Endodermal cell (in vitro differentiated cells): ENCODE measurements at regions not wholly inside any gene's neighbourhood (a gene's known extent, or its start where the extent isn't known, plus 50 kb on each side); places are given as distances from the start of the nearest gene placed in this dataset.
"Not testable (repeated sequence)": the region's sequence is repeated elsewhere in the genome, so short reads cannot be mapped to it uniquely, and the experiment has no call there.

Source experiments
- DNase-seq: peaks from one replicate; pipeline ENCODE4 v3.0.0-alpha.2; 2017
- H3K27ac ChIP-seq: 2 replicates; pipeline ENCODE4 v1.5.1; 2013; ENCODE audit warnings: mild to moderate bottlenecking, low read depth, low read length, moderate library complexity
- H3K27me3 ChIP-seq: 2 replicates; pipeline ENCODE4 v1.6.1; 2013; ENCODE audit warnings: mild to moderate bottlenecking, low read length, moderate library complexity; ENCODE audit not compliant: insufficient read depth, control insufficient read depth, poor library complexity, severe bottlenecking
- H3K36me3 ChIP-seq: 2 replicates; pipeline ENCODE4 v1.7.0; 2013; ENCODE audit warnings: mild to moderate bottlenecking, low read length, moderate library complexity; ENCODE audit not compliant: control insufficient read depth, insufficient read depth
- H3K4me1 ChIP-seq: one replicate; pipeline ENCODE4 v1.7.0; 2013; ENCODE audit warnings: low read length; ENCODE audit not compliant: control insufficient read depth, insufficient read depth
- H3K4me3 ChIP-seq: 2 replicates; pipeline ENCODE4 v1.5.1; 2013; ENCODE audit warnings: mild to moderate bottlenecking, low read length, moderate library complexity
- H3K9ac ChIP-seq: 2 replicates; pipeline ENCODE4 v1.6.1; 2013; ENCODE audit warnings: mild to moderate bottlenecking, low read length, moderate library complexity; ENCODE audit not compliant: poor library complexity, severe bottlenecking; ENCODE audit errors: extremely low read depth
- H3K9me3 ChIP-seq: 2 replicates; pipeline ENCODE4 v1.6.1; 2013; ENCODE audit warnings: mild to moderate bottlenecking, low read length, moderate library complexity; ENCODE audit not compliant: control insufficient read depth
- H3K27ac Mint-ChIP-seq: 2 replicates; pipeline ENCODE4 v1.8.0; 2020; ENCODE audit warnings: mixed read lengths
- H3K27me3 Mint-ChIP-seq: 2 replicates; pipeline ENCODE4 v1.8.0; 2021; ENCODE audit warnings: mild to moderate bottlenecking, mixed read lengths; ENCODE audit not compliant: insufficient read depth
- H3K36me3 Mint-ChIP-seq: 2 replicates; pipeline ENCODE4 v1.8.0; 2020; ENCODE audit warnings: low read depth, mixed read lengths
- H3K4me1 Mint-ChIP-seq: 2 replicates; pipeline ENCODE4 v1.8.0; 2020; ENCODE audit warnings: mixed read lengths
- H3K4me3 Mint-ChIP-seq: 2 replicates; pipeline ENCODE4 v1.8.0; 2020; ENCODE audit warnings: mild to moderate bottlenecking, moderate library complexity, mixed read lengths
- H3K9me3 Mint-ChIP-seq: 2 replicates; pipeline ENCODE4 v1.8.0; 2020; ENCODE audit warnings: mild to moderate bottlenecking, mixed read lengths
- WGBS, 2 experiments: methylation state at CpG; one replicate each; pipeline versions ENCODE4 v1.1.5 to v1.1.7; 2013; ENCODE audit warnings: missing lambda C conversion rate in 2 of 2, mixed read lengths in 1 of 2; ENCODE audit not compliant: insufficient coverage in 1 of 2, insufficient read length in 1 of 2; 5-methylcytosine and 5-hydroxymethylcytosine counted together
- TF ChIP-seq, protein P1 (sequence below): fragments of 200-600 bp; sonication (generic); conservative IDR thresholded peaks from 2 replicates; pipeline ENCODE4 v1.5.0; 2021; ENCODE audit warnings: antibody characterized with exemption, mild to moderate bottlenecking

DNA sequence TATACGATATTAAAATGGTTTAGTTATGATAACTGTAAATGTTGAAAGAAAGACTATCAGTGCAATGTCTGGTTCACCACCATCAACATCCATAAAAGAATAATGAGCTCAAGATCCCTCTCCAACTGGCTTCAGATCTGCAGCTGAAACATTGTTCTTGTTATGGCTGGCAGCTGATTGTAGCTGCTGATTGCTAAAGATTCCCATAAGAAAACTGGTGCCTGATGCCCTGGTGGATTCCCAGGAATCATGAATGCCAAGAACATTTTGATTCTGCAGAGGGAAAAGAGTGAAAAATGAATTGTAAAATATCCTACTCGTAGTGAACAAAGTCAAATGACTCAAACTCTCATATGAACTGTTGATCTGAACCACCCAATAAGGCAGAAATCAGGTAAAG, 1160.2 kb downstream of the EPHA7 start:
- Histone ChIP-seq H3K9me3 (no peaks in the 10 kb centered on the region), H3K4me3 (no peak overlapping the region), H3K9ac (no peak overlapping the region), H3K4me1 (no peaks in the 10 kb centered on the region), H3K36me3 (no peaks in the 10 kb centered on the region), H3K27me3 (no peaks in the 10 kb centered on the region), H3K27ac (no peak overlapping the region)
- Mint-ChIP-seq H3K36me3 (no peaks in the 10 kb centered on the region), H3K4me1 (no peaks in the 10 kb centered on the region), H3K27me3 (no peaks in the 10 kb centered on the region), H3K9me3 (no peaks in the 10 kb centered on the region), H3K27ac (no peak overlapping the region), H3K4me3 (no peak overlapping the region)
- TF ChIP-seq, protein P1, sequence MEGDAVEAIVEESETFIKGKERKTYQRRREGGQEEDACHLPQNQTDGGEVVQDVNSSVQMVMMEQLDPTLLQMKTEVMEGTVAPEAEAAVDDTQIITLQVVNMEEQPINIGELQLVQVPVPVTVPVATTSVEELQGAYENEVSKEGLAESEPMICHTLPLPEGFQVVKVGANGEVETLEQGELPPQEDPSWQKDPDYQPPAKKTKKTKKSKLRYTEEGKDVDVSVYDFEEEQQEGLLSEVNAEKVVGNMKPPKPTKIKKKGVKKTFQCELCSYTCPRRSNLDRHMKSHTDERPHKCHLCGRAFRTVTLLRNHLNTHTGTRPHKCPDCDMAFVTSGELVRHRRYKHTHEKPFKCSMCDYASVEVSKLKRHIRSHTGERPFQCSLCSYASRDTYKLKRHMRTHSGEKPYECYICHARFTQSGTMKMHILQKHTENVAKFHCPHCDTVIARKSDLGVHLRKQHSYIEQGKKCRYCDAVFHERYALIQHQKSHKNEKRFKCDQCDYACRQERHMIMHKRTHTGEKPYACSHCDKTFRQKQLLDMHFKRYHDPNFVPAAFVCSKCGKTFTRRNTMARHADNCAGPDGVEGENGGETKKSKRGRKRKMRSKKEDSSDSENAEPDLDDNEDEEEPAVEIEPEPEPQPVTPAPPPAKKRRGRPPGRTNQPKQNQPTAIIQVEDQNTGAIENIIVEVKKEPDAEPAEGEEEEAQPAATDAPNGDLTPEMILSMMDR: no peak
- no peak for DNase-seq
- 88% methylated on average over 1 of the region's 2 CpGs; no CpG with 5 or more reads in 1 of the 2 experiments for WGBS, 2 experiments

DNA sequence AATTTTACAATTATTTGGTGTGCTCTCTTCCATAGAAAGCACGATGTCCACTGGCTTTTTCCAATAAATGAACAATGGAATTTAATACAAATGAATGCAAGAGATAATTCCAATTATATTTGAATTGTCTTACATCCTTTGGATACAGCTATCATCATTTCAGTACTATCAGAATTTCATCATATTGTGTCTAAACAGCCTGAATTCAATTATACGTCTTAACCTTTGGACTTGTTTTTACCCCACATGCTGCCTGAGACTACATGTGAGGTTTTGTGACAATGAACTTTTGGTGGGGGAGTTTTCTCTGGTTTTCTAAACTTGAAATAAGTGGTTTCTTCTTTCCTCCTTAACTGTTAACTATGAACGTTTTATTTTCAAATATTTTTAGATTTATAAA, 1176.0 kb downstream of the EPHA7 start:
- DNase-seq: no peak
- H3K4me1 Mint-ChIP-seq: no peaks in the 10 kb centered on the region
- Histone ChIP-seq H3K27me3 (no peaks in the 10 kb centered on the region), H3K36me3 (no peaks in the 10 kb centered on the region), H3K4me3 (no peak overlapping the region), H3K27ac (no peak overlapping the region), H3K9ac (no peak overlapping the region), H3K9me3 (no peaks in the 10 kb centered on the region), H3K4me1 (no peaks in the 10 kb centered on the region)
- no peak overlapping the region for H3K27ac Mint-ChIP-seq
- H3K36me3 Mint-ChIP-seq: no peaks in the 10 kb centered on the region
- no peaks in the 10 kb centered on the region for H3K27me3 Mint-ChIP-seq
- TF ChIP-seq, protein P1: no peak
- WGBS, 2 experiments: 94% methylated on average over 2 of the region's 3 CpGs; no CpG with 5 or more reads in 1 of the 2 experiments
- H3K9me3 Mint-ChIP-seq: no peaks in the 10 kb centered on the region
- H3K4me3 Mint-ChIP-seq: no peak overlapping the region

DNA sequence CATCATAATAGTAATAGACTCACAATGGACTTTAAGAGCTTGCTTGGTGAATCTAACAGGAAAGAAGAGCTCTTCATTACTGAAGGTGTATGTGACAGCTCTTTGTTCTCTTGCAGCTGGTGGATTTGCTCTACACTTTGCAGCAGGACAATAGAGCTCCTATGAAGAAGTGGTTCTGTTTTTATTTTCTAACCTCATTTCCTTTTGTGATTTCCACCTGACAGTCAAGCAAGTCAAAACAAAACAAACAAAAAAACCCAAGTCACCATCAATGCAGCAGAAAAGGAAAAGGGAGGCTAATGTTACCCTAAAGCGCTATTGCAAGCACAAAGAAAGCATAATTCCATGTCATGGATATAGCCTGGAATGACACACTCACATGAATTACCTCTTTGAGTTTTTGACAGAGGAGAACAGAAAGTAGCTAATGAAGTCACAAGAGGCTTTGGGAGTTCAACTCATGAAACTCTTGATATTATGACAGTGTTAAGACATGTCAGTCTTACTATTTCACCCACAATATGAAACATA, 1188.1 kb downstream of the EPHA7 start:
- H3K27me3 Mint-ChIP-seq: no peaks in the 10 kb centered on the region
- H3K9me3 Mint-ChIP-seq: no peaks in the 10 kb centered on the region
- Histone ChIP-seq H3K27me3 (no peaks in the 10 kb centered on the region), H3K4me1 (no peaks in the 10 kb centered on the region), H3K9ac (no peak overlapping the region), H3K9me3 (no peaks in the 10 kb centered on the region), H3K36me3 (no peaks in the 10 kb centered on the region), H3K27ac (peak overlapping the region; percentile 84), H3K4me3 (no peak overlapping the region)
- H3K4me1 Mint-ChIP-seq: no peaks in the 10 kb centered on the region
- H3K27ac Mint-ChIP-seq: no peak overlapping the region
- H3K4me3 Mint-ChIP-seq: no peak overlapping the region
- no peaks in the 10 kb centered on the region for H3K36me3 Mint-ChIP-seq
- TF ChIP-seq, protein P1: no peak
- no peak for DNase-seq
- WGBS, 2 experiments: 100% methylated on average over 1 of the region's 1 CpG; no CpG with 5 or more reads in 1 of the 2 experiments

DNA sequence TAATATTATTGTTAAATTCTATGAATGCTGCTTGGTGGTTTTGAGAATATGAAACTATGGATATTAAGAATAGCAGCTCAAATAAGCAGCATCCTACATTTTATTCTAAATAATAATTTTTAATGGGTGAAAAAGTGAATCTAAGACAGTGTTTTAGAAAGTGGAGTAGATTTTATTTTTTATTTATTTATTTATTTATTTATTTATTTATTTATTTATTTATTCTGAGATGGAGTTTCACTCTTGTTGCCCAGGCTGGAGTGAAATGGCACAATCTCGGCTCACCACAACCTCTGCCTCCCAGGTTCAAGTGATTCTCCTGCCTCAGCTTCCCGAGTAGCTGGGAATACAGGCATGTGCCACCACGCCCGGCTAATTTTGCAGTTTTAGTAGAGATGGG, 1199.4 kb downstream of the EPHA7 start:
- WGBS, 2 experiments: 80 to 91% methylated on average over 1 to 4 of the region's 4 CpGs
- not testable (repeated sequence) for H3K36me3 Mint-ChIP-seq, H3K4me1 ChIP-seq, H3K4me1 Mint-ChIP-seq, H3K27me3 Mint-ChIP-seq, H3K4me3 ChIP-seq, DNase-seq, H3K4me3 Mint-ChIP-seq, H3K27me3 ChIP-seq, H3K9ac ChIP-seq, H3K27ac ChIP-seq, H3K36me3 ChIP-seq, H3K27ac Mint-ChIP-seq
- peaks cover 18% of the 10 kb centered on the region for H3K9me3 Mint-ChIP-seq
- peaks cover 15% of the 10 kb centered on the region for H3K9me3 ChIP-seq
